ENCODE measurements at regions not wholly inside any gene's neighbourhood (a gene's known extent, or its start where the extent isn't known, plus 50 kb on each side); places are given as distances from the start of the nearest gene placed in this dataset.

DNA sequence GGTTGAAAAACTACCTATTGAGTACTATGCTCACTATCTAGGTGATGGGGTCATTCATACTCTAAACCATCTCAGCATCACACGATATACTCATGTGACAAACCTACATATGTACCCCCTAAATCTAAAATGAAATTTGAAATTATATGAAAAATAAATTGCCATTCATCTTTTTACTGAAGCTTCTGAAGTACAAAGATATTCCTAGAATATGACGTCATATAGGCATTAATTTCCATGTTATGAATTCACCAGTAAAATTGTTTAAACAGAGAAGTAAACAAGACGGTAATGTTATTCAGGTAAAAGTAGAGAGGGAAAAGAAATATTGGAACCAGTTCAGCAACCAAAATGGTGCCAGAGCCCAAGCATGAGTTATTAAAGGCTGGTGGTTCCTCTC is 173.0 kb downstream of the MRPS30 start:
- no peaks in the 10 kb centered on the region for H3K27me3 ChIP-seq
- WGBS, 2 donors = 84 to 91% methylated on average over 3 of the region's 3 CpGs
- intact Hi-C loops (cut with DNase I) = no loop called here
- no peak overlapping the region for H3K27ac ChIP-seq
- no peak for ATAC-seq
- no peaks in the 10 kb centered on the region for H3K4me1 ChIP-seq
- TF ChIP-seq, protein P1, sequence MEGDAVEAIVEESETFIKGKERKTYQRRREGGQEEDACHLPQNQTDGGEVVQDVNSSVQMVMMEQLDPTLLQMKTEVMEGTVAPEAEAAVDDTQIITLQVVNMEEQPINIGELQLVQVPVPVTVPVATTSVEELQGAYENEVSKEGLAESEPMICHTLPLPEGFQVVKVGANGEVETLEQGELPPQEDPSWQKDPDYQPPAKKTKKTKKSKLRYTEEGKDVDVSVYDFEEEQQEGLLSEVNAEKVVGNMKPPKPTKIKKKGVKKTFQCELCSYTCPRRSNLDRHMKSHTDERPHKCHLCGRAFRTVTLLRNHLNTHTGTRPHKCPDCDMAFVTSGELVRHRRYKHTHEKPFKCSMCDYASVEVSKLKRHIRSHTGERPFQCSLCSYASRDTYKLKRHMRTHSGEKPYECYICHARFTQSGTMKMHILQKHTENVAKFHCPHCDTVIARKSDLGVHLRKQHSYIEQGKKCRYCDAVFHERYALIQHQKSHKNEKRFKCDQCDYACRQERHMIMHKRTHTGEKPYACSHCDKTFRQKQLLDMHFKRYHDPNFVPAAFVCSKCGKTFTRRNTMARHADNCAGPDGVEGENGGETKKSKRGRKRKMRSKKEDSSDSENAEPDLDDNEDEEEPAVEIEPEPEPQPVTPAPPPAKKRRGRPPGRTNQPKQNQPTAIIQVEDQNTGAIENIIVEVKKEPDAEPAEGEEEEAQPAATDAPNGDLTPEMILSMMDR (IDR thresholded peaks at IDR 0.05) = no peak
- H3K4me3 ChIP-seq = no peak overlapping the region
- DNase-seq = no peak
- no peaks in the 10 kb centered on the region for H3K36me3 ChIP-seq
- peaks cover 0 to 86% (median 23%) of the 10 kb centered on the region in 11 donors for H3K9me3 ChIP-seq

DNA sequence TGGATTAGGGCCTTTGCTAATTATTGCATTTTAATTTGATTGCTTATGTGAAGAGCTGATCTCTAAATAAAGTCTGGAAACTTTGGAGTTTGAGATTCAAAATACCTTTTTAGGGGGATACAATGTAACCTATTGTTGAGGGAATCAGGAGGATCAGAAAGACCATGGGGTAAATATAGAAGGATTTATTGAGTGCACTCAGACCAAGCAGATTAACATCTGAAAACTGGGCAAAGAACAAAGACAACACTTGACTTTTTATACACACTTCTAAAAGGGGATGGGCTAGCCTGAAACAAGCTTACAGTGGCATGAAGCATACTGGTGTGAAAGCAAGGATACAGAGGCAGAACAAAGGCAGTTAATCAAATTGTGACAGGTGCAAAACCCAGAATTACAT is 174.3 kb downstream of the MRPS30 start:
- no peaks in the 10 kb centered on the region for H3K27me3 ChIP-seq
- peaks cover 0 to 90% (median 23%) of the 10 kb centered on the region in 11 donors for H3K9me3 ChIP-seq
- ATAC-seq (no peak), DNase-seq (no peak)
- H3K36me3 ChIP-seq = no peaks in the 10 kb centered on the region
- intact Hi-C loops (cut with DNase I) = no loop called here
- no peak overlapping the region for H3K27ac ChIP-seq
- no peak overlapping the region for H3K4me3 ChIP-seq
- TF ChIP-seq, protein P1 (IDR thresholded peaks at IDR 0.05) = no peak
- H3K4me1 ChIP-seq = no peaks in the 10 kb centered on the region

DNA sequence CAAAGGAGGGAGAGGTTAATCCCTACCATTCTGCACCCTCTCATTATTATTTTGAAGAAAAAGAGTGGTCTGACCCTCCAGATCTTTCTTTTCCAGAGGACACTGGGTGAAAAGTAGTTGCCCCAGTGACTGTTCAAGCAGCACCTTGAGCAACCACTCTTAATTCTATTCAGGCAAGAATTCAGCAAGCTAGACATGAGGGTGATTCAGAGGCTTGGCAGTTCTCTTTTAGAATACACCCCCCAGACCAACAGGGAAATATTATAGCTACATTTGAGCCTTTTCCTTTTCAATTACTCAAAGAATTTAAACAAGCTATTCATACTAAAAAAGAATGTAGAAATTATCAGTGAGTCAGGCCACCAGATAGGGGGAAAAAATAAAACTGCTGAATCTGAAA is 178.3 kb downstream of the MRPS30 start:
- no peak for DNase-seq
- ATAC-seq = no peak
- no peaks in the 10 kb centered on the region for H3K4me1 ChIP-seq
- no peak overlapping the region for H3K4me3 ChIP-seq
- peaks cover 0 to 98% (median 34%) of the 10 kb centered on the region in 11 donors for H3K9me3 ChIP-seq
- H3K27ac ChIP-seq = no peak overlapping the region
- no peaks in the 10 kb centered on the region for H3K36me3 ChIP-seq
- TF ChIP-seq, protein P1 (IDR thresholded peaks at IDR 0.05) = no peak
- H3K27me3 ChIP-seq = no peaks in the 10 kb centered on the region
- intact Hi-C loops (cut with DNase I) = no loop called here

DNA sequence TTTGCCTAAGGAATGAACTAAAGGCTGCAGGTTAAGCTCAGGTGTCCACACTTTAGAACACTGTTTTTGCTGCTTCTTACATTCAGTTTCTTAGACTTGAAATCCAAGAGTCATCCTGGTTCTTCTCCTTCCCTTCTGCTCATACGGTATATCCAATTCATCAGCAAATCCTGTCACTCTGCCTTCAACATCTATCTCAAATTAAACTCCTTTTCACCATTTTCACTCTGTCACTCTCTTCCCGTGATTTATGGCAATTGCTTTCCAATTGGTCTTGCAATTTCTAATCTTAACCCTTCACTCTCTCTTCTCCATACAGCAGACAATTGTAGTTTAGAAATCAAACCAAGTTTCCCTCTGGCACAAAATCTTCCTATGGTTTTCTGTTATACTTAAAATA is 182.9 kb downstream of the MRPS30 start:
- Histone ChIP-seq H3K4me3 (no peak overlapping the region), H3K27ac (no peak overlapping the region), H3K4me1 (no peaks in the 10 kb centered on the region), H3K27me3 (no peaks in the 10 kb centered on the region), H3K36me3 (no peaks in the 10 kb centered on the region), H3K9me3 (peaks cover 0 to 52% (median 12%) of the 10 kb centered on the region in 11 donors)
- TF ChIP-seq, protein P1 (IDR thresholded peaks at IDR 0.05) = no peak
- DNase-seq (no peak), ATAC-seq (no peak)
- intact Hi-C loops (cut with DNase I) = no loop called here
- 72 to 73% methylated on average over 2 of the region's 2 CpGs for WGBS, 2 donors

DNA sequence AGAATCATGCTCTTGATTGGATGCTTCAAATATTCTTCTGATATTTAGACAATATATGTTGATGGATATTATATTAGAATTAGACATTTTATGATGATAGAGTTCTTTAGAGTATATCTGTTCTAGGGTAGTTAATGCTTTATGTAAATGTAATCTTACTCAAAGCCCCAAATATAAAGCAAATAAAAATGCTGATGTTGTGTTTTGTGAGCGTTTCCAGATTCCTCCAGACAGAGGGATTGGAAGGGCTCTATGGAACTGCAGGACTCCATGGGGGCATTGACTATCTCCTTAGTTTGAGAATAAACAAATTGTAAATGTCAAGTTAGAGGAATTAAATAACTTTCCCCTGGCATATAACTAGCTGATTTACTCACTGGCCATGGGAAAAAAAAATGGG is 184.5 kb downstream of the MRPS30 start:
- 65 to 69% methylated on average over 1 of the region's 1 CpG for WGBS, 2 donors
- TF ChIP-seq, protein P1 (IDR thresholded peaks at IDR 0.05) = no peak
- Histone ChIP-seq H3K9me3 (peaks cover 0 to 36% (median 12%) of the 10 kb centered on the region in 11 donors), H3K4me1 (no peaks in the 10 kb centered on the region), H3K4me3 (no peak overlapping the region), H3K27me3 (no peaks in the 10 kb centered on the region), H3K36me3 (no peaks in the 10 kb centered on the region), H3K27ac (no peak overlapping the region)
- DNase-seq (no peak), ATAC-seq (no peak)
- intact Hi-C loops (cut with DNase I) = no loop called here

Measured in heart right ventricle (tissue), 16 donors.